ENCODE measurements at regions not wholly inside any gene's neighbourhood (a gene's known extent, or its start where the extent isn't known, plus 50 kb on each side); places are given as distances from the start of the nearest gene placed in this dataset.

GRCh38 chr12:94027561-94027960, 120.8 kb upstream of the PLXNC1 start (continued):
- no peak for TF ChIP-seq PATZ1 (CRISPR knock-in tag; IDR thresholded peaks at IDR 0.05; ENCODE audit: borderline replicate concordance)

- TF ChIP-seq BACH2 (CRISPR knock-in tag; IDR thresholded peaks at IDR 0.05; ENCODE audit: borderline replicate concordance), result no peak
- no peak for TF ChIP-seq ZC3H10 (CRISPR knock-in tag; IDR thresholded peaks at IDR 0.05)
- no peak for TF ChIP-seq TCF4 (CRISPR knock-in tag; IDR thresholded peaks at IDR 0.05; ENCODE audit: borderline replicate concordance)
- TF ChIP-seq PATZ1 (CRISPR knock-in tag; IDR thresholded peaks at IDR 0.05; ENCODE audit: borderline replicate concordance), result no peak
- no peak for TF ChIP-seq ZFP3 (CRISPR knock-in tag; IDR thresholded peaks at IDR 0.05)
- TF ChIP-seq OSR1 (CRISPR knock-in tag; IDR thresholded peaks at IDR 0.05), result no peak
- TF ChIP-seq ZFP30 (CRISPR knock-in tag; IDR thresholded peaks at IDR 0.05), result no peak
- TF ChIP-seq CREB5 (CRISPR knock-in tag; IDR thresholded peaks at IDR 0.05; ENCODE audit: low read depth), result no peak
- TF ChIP-seq GLIS3 (CRISPR knock-in tag; IDR thresholded peaks at IDR 0.05), result no peak
- no peak for TF ChIP-seq ARNTL (CRISPR knock-in tag; IDR thresholded peaks at IDR 0.05; ENCODE audit: borderline replicate concordance, low read depth)
- no peak for TF ChIP-seq CSRNP3 (CRISPR knock-in tag; IDR thresholded peaks at IDR 0.05)
- TF ChIP-seq SNAI2 (CRISPR knock-in tag; IDR thresholded peaks at IDR 0.05), result no peak
- TF ChIP-seq PPARA (CRISPR knock-in tag; IDR thresholded peaks at IDR 0.05; ENCODE audit: borderline replicate concordance), result no peak
- no peak for ATAC-seq
These were observed 116.6 kb upstream of the PLXNC1 start for GRCh38 chr12:94031763-94032162.

GRCh38 chr12:94032368-94032767, 116.0 kb upstream of the PLXNC1 start:
- no peak for ATAC-seq
- TF ChIP-seq TOX (CRISPR knock-in tag; IDR thresholded peaks at IDR 0.05; ENCODE audit: borderline replicate concordance) (no peak), ZFP30 (CRISPR knock-in tag; IDR thresholded peaks at IDR 0.05) (no peak), TSHZ2 (CRISPR knock-in tag; IDR thresholded peaks at IDR 0.05) (no peak), ZNF8 (CRISPR knock-in tag; IDR thresholded peaks at IDR 0.05) (no peak), ZFP3 (CRISPR knock-in tag; IDR thresholded peaks at IDR 0.05) (no peak), GLIS3 (CRISPR knock-in tag; IDR thresholded peaks at IDR 0.05) (no peak), POU6F1 (CRISPR knock-in tag; IDR thresholded peaks at IDR 0.05; ENCODE audit: borderline replicate concordance, low read depth) (no peak), RARB (CRISPR knock-in tag; IDR thresholded peaks at IDR 0.05) (no peak), PPARA (CRISPR knock-in tag; IDR thresholded peaks at IDR 0.05; ENCODE audit: borderline replicate concordance) (no peak), BACH2 (CRISPR knock-in tag; IDR thresholded peaks at IDR 0.05; ENCODE audit: borderline replicate concordance) (no peak), ESRRG (CRISPR knock-in tag; IDR thresholded peaks at IDR 0.05) (no peak), ISL1 (CRISPR knock-in tag; IDR thresholded peaks at IDR 0.05) (no peak), ZNF70 (CRISPR knock-in tag; IDR thresholded peaks at IDR 0.05) (no peak), SNAI2 (CRISPR knock-in tag; IDR thresholded peaks at IDR 0.05) (no peak)
